ENCODE measurements at regions not wholly inside any gene's neighbourhood (a gene's known extent, or its start where the extent isn't known, plus 50 kb on each side); places are given as distances from the start of the nearest gene placed in this dataset.

GRCh38 chr12:132396657-132397056 lies 67.3 kb upstream of the GALNT9 start:
- H3K9me3 Mint-ChIP-seq (ENCODE audit: unreplicated experiment), result no peaks in the 10 kb centered on the region
- Histone ChIP-seq H3K79me2 (ENCODE audit: insufficient read depth, low read length) (no peaks in the 10 kb centered on the region), H3K27me3 (ENCODE audit: insufficient read depth, low read length) (peaks cover 6% of the 10 kb centered on the region), H3K4me3 (ENCODE audit: insufficient read depth, low read depth, low read length) (no peak overlapping the region), H3K9ac (ENCODE audit: low read length) (no peak overlapping the region), H3K27ac (ENCODE audit: low read depth, low read length) (no peak overlapping the region), H4K20me1 (ENCODE audit: insufficient read depth, low read length) (no peaks in the 10 kb centered on the region), H3K4me1 (ENCODE audit: insufficient read depth, low read length) (no peaks in the 10 kb centered on the region), H2AFZ (ENCODE audit: low read depth, low read length) (no peak overlapping the region), H3K4me2 (ENCODE audit: low read length) (no peak overlapping the region), H3K36me3 (ENCODE audit: insufficient read depth, low read length) (no peaks in the 10 kb centered on the region), H3K9me3 (ENCODE audit: insufficient read depth, low read depth, low read length) (peaks cover 6% of the 10 kb centered on the region)
- no peaks in the 10 kb centered on the region for H3K36me3 Mint-ChIP-seq (ENCODE audit: low read depth, unreplicated experiment)
- peaks cover 39% of the 10 kb centered on the region for H3K27me3 Mint-ChIP-seq (ENCODE audit: low read depth, unreplicated experiment)
- H3K4me1 Mint-ChIP-seq (ENCODE audit: low read depth, unreplicated experiment), result peaks cover 12% of the 10 kb centered on the region
- H3K4me3 Mint-ChIP-seq (ENCODE audit: unreplicated experiment), result no peak overlapping the region
- TF ChIP-seq EZH2 (IDR thresholded peaks at IDR 0.05; ENCODE audit: insufficient read depth, low read length) (no peak), CTCF (IDR thresholded peaks at IDR 0.05; ENCODE audit: insufficient read depth, low read depth, low read length) (no peak)
- H3K27ac Mint-ChIP-seq (ENCODE audit: unreplicated experiment), result no peak overlapping the region
- FAIRE-seq (no peak), DNase-seq (ENCODE audit: low read depth) (no peak)

DNA sequence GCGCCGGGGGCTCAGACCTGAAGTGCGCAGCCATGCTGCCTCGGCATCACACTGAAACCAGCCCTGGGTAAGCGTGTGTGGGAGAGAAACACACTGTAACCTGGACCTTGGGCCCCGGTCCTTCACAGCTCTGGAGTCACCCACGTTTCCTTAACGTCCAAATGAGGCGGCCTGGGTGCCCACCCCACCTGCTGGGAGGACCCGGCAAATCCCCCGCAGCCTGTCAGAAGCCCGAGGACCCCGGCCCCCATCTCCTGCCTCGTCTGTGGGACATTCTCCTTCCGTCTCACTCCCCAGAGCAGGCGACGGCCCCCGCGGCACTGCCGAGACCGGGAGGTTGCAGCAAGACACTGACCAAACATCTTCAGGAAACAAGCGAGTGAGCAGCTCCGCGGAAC lies 66.5 kb upstream of the GALNT9 start:
- Histone ChIP-seq H3K9ac (ENCODE audit: low read length) (no peak overlapping the region), H3K4me2 (ENCODE audit: low read length) (no peak overlapping the region), H3K4me1 (ENCODE audit: insufficient read depth, low read length) (no peaks in the 10 kb centered on the region), H3K79me2 (ENCODE audit: insufficient read depth, low read length) (no peaks in the 10 kb centered on the region), H4K20me1 (ENCODE audit: insufficient read depth, low read length) (no peaks in the 10 kb centered on the region), H3K9me3 (ENCODE audit: insufficient read depth, low read depth, low read length) (peaks cover 6% of the 10 kb centered on the region), H3K27me3 (ENCODE audit: insufficient read depth, low read length) (peaks cover 4% of the 10 kb centered on the region), H3K36me3 (ENCODE audit: insufficient read depth, low read length) (no peaks in the 10 kb centered on the region), H2AFZ (ENCODE audit: low read depth, low read length) (no peak overlapping the region), H3K27ac (ENCODE audit: low read depth, low read length) (no peak overlapping the region), H3K4me3 (ENCODE audit: insufficient read depth, low read depth, low read length) (no peak overlapping the region)
- Mint-ChIP-seq H3K27me3 (ENCODE audit: low read depth, unreplicated experiment) (peaks cover 41% of the 10 kb centered on the region), H3K4me3 (ENCODE audit: unreplicated experiment) (no peak overlapping the region), H3K27ac (ENCODE audit: unreplicated experiment) (no peak overlapping the region), H3K36me3 (ENCODE audit: low read depth, unreplicated experiment) (peaks cover 3% of the 10 kb centered on the region), H3K9me3 (ENCODE audit: unreplicated experiment) (peaks cover 5% of the 10 kb centered on the region), H3K4me1 (ENCODE audit: low read depth, unreplicated experiment) (peaks cover 12% of the 10 kb centered on the region)
- DNase-seq (ENCODE audit: low read depth) (no peak), FAIRE-seq (no peak)
- TF ChIP-seq EZH2 (IDR thresholded peaks at IDR 0.05; ENCODE audit: insufficient read depth, low read length) (no peak), CTCF (IDR thresholded peaks at IDR 0.05; ENCODE audit: insufficient read depth, low read depth, low read length) (no peak)

- no peaks in the 10 kb centered on the region for H3K36me3 ChIP-seq (ENCODE audit: insufficient read depth, low read length)
- Mint-ChIP-seq H3K4me1 (ENCODE audit: low read depth, unreplicated experiment) (peaks cover 12% of the 10 kb centered on the region), H3K36me3 (ENCODE audit: low read depth, unreplicated experiment) (peaks cover 3% of the 10 kb centered on the region), H3K4me3 (ENCODE audit: unreplicated experiment) (no peak overlapping the region), H3K27me3 (ENCODE audit: low read depth, unreplicated experiment) (peaks cover 40% of the 10 kb centered on the region), H3K9me3 (ENCODE audit: unreplicated experiment) (peaks cover 6% of the 10 kb centered on the region), H3K27ac (ENCODE audit: unreplicated experiment) (no peak overlapping the region)
- H3K4me3 ChIP-seq (ENCODE audit: insufficient read depth, low read depth, low read length), result no peak overlapping the region
- H2AFZ ChIP-seq (ENCODE audit: low read depth, low read length), result no peak overlapping the region
- FAIRE-seq (no peak), DNase-seq (ENCODE audit: low read depth) (no peak)
- no peaks in the 10 kb centered on the region for H4K20me1 ChIP-seq (ENCODE audit: insufficient read depth, low read length)
- TF ChIP-seq CTCF (IDR thresholded peaks at IDR 0.05; ENCODE audit: insufficient read depth, low read depth, low read length) (no peak), EZH2 (IDR thresholded peaks at IDR 0.05; ENCODE audit: insufficient read depth, low read length) (no peak)
- H3K79me2 ChIP-seq (ENCODE audit: insufficient read depth, low read length), result no peaks in the 10 kb centered on the region
- no peak overlapping the region for H3K27ac ChIP-seq (ENCODE audit: low read depth, low read length)
- peaks cover 6% of the 10 kb centered on the region for H3K9me3 ChIP-seq (ENCODE audit: insufficient read depth, low read depth, low read length)
- H3K27me3 ChIP-seq (ENCODE audit: insufficient read depth, low read length), result peaks cover 2% of the 10 kb centered on the region
- no peak overlapping the region for H3K9ac ChIP-seq (ENCODE audit: low read length)
- no peak overlapping the region for H3K4me2 ChIP-seq (ENCODE audit: low read length)
- H3K4me1 ChIP-seq (ENCODE audit: insufficient read depth, low read length), result no peaks in the 10 kb centered on the region
Observed at GRCh38 chr12:132395192-132395907, 66.0 kb upstream of the GALNT9 start.

Data from astrocyte (in vitro differentiated cells and primary cell).